Esophagus muscularis mucosa (tissue), 4 donors: ENCODE measurements at regions not wholly inside any gene's neighbourhood (a gene's known extent, or its start where the extent isn't known, plus 50 kb on each side); places are given as distances from the start of the nearest gene placed in this dataset.

Source experiments
- DNase-seq: peaks from one replicate; pipeline ENCODE4 v3.0.0-alpha.2; 2017; ENCODE audit errors: extremely low spot score
- H3K27ac ChIP-seq, 4 donors: fragments of 200-600 bp; sonication (generic); replicated peaks in 1 of 4; 1 replicate in 3 of 4; 2 replicates in 1 of 4; pipeline ENCODE4 v1.5.1; 2016 to 2019; ENCODE audit warnings: mild to moderate bottlenecking in 1 of 4
- H3K27me3 ChIP-seq, 4 donors: fragments of 200-600 bp; sonication (generic); one replicate each; pipeline versions ENCODE4 v1.5.1 to v1.6.0; 2016 to 2019
- H3K36me3 ChIP-seq, 4 donors: fragments of 200-600 bp; sonication (generic); one replicate each; pipeline ENCODE4 v1.5.1; 2016 to 2019
- H3K4me1 ChIP-seq, 4 donors: fragments of 200-600 bp; sonication (generic); one replicate each; pipeline ENCODE4 v1.5.1; 2016 to 2019
- H3K4me3 ChIP-seq, 4 donors: fragments of 200-600 bp; sonication (generic); 1 replicate in 2 of 4; 2 replicates in 2 of 4; pipeline ENCODE4 v1.5.1; 2016 to 2019; ENCODE audit warnings: mild to moderate bottlenecking in 4 of 4, moderate library complexity in 1 of 4
- H3K9me3 ChIP-seq, 4 donors: fragments of 200-600 bp; sonication (generic); 1 replicate in 3 of 4; 2 replicates in 1 of 4; pipeline ENCODE4 v1.5.1; 2016 to 2019
- CTCF ChIP-seq, 3 experiments: fragments of 200-600 bp in 2 of 3; fragments of 450-650 bp in 1 of 3; sonication (generic) in 2 of 3; IDR thresholded peaks; one replicate each; pipeline ENCODE4 v1.5.1; 2017 to 2019; ENCODE audit warnings: antibody characterized with exemption in 3 of 3, mild to moderate bottlenecking in 2 of 3, moderate library complexity in 1 of 3
- EP300 ChIP-seq: sonication (generic); formaldehyde crosslinking; IDR thresholded peaks from one replicate; pipeline ENCODE4 v1.6.1; 2017; ENCODE audit warnings: antibody characterized with exemption
- POLR2A ChIP-seq: fragments of 450-650 bp; IDR thresholded peaks from one replicate; pipeline ENCODE4 v1.6.1; 2017; ENCODE audit warnings: antibody characterized with exemption, moderate library complexity, mild to moderate bottlenecking, low read depth
- POLR2AphosphoS5 ChIP-seq, 2 donors: sonication (generic); formaldehyde crosslinking; IDR thresholded peaks; one replicate each; pipeline ENCODE4 v1.6.1; 2017; ENCODE audit warnings: antibody characterized with exemption in 2 of 2
- WGBS: methylation state at CpG from one replicate; pipeline ENCODE4 v1.1.5; 2018; 5-methylcytosine and 5-hydroxymethylcytosine counted together
- intact Hi-C: fragments of 100-400 bp; cut with DNase I; formaldehyde crosslinking; loops from one replicate; pipeline ENCODE4 v1.15.1; 2023

- Histone ChIP-seq H3K27me3 (no peaks in the 10 kb centered on the region), H3K4me1 (peaks cover 22 to 42% (median 33%) of the 10 kb centered on the region in 4 donors), H3K4me3 (no peak overlapping the region), H3K27ac (peak overlapping the region in 1 of 4 donors; percentile 29), H3K36me3 (no peaks in the 10 kb centered on the region), H3K9me3 (no peaks in the 10 kb centered on the region)
- no peak for DNase-seq
- intact Hi-C loops = no loop called here
- TF ChIP-seq CTCF (IDR thresholded peaks at IDR 0.05) (no peak), POLR2AphosphoS5 (IDR thresholded peaks at IDR 0.05) (peak in 1 of 2 donors; percentile 14)
- 44% methylated on average over 4 of the region's 4 CpGs for WGBS
These were observed 190.1 kb downstream of the FOXO1 start for GRCh38 chr13:40476175-40476958.

- no peaks in the 10 kb centered on the region for H3K36me3 ChIP-seq
- TF ChIP-seq EP300 (no peak), POLR2A (no peak), CTCF (IDR thresholded peaks at IDR 0.05) (no peak), POLR2AphosphoS5 (IDR thresholded peaks at IDR 0.05) (no peak)
- DNase-seq = no peak
- no peaks in the 10 kb centered on the region for H3K9me3 ChIP-seq
- intact Hi-C loops = no loop called here
- peaks cover 22 to 42% (median 33%) of the 10 kb centered on the region in 4 donors for H3K4me1 ChIP-seq
- no peak overlapping the region for H3K4me3 ChIP-seq
- H3K27ac ChIP-seq = peak overlapping the region; percentile 30 to 52 (median 32)
- WGBS = 83% methylated on average over 17 of the region's 17 CpGs
- no peaks in the 10 kb centered on the region for H3K27me3 ChIP-seq
These were observed 188.5 kb downstream of the FOXO1 start for GRCh38 chr13:40477623-40478608.

- no peak for TF ChIP-seq EP300
- no peak for TF ChIP-seq CTCF (IDR thresholded peaks at IDR 0.05)
- no peak for TF ChIP-seq POLR2A
- TF ChIP-seq POLR2AphosphoS5 (IDR thresholded peaks at IDR 0.05) = no peak
- 88% methylated on average over 7 of the region's 7 CpGs for WGBS
- intact Hi-C loops = no loop called here
These were observed 187.7 kb downstream of the FOXO1 start for GRCh38 chr13:40478775-40479174.

GRCh38 chr13:40479196-40479845, 187.1 kb downstream of the FOXO1 start:
- H3K27me3 ChIP-seq = no peaks in the 10 kb centered on the region
- no peak for DNase-seq
- intact Hi-C loops = no loop called here
- TF ChIP-seq POLR2AphosphoS5 (IDR thresholded peaks at IDR 0.05) = no peak
- no peak for TF ChIP-seq CTCF (IDR thresholded peaks at IDR 0.05)
- no peak for TF ChIP-seq EP300
- TF ChIP-seq POLR2A = no peak
- 86% methylated on average over 26 of the region's 28 CpGs for WGBS
- H3K9me3 ChIP-seq = no peaks in the 10 kb centered on the region
- H3K4me3 ChIP-seq = no peak overlapping the region
- peaks cover 22 to 42% (median 33%) of the 10 kb centered on the region in 4 donors for H3K4me1 ChIP-seq
- H3K27ac ChIP-seq = peak overlapping the region in 2 of 4 donors; percentile 23 to 51
- no peaks in the 10 kb centered on the region for H3K36me3 ChIP-seq

More at GRCh38 chr13:40478775-40479174, 187.7 kb downstream of the FOXO1 start:
- no peak for DNase-seq
- Histone ChIP-seq H3K4me3 (no peak overlapping the region), H3K36me3 (no peaks in the 10 kb centered on the region), H3K9me3 (no peaks in the 10 kb centered on the region), H3K27me3 (no peaks in the 10 kb centered on the region), H3K27ac (no peak overlapping the region), H3K4me1 (peaks cover 22 to 42% (median 33%) of the 10 kb centered on the region in 4 donors)
